Heart right ventricle (tissue), 16 donors: ENCODE measurements at regions not wholly inside any gene's neighbourhood (a gene's known extent, or its start where the extent isn't known, plus 50 kb on each side); places are given as distances from the start of the nearest gene placed in this dataset.

Experiments
- ATAC-seq, 8 donors: fragments of 200-7000 bp; cut with Tn5 transposase; one replicate each; pipeline ENCODE4 v1.9.1; 2020; ENCODE audit warnings: mild to moderate bottlenecking in 8 of 8, moderate library complexity in 8 of 8, moderate number of reproducible peaks in 1 of 8
- DNase-seq, 2 donors: peaks; one replicate each; pipeline ENCODE4 v3.0.0-alpha.2; 2020
- H3K27ac ChIP-seq, 10 donors: fragments of 200-600 bp; sonication (generic) in 2 of 10; one replicate each; pipeline versions ENCODE4 v1.5.0 to v1.8.0; 2020 to 2022; ENCODE audit warnings: mild to moderate bottlenecking in 3 of 10
- H3K27me3 ChIP-seq, 7 donors: fragments of 200-600 bp; one replicate each; pipeline ENCODE4 v1.8.0; 2021 to 2022; ENCODE audit warnings: mild to moderate bottlenecking in 2 of 7
- H3K36me3 ChIP-seq, 9 donors: fragments of 200-600 bp; sonication (generic) in 1 of 9; one replicate each; pipeline versions ENCODE4 v1.5.0 to v1.8.0; 2020 to 2022; ENCODE audit warnings: mild to moderate bottlenecking in 2 of 9
- H3K4me1 ChIP-seq, 9 donors: fragments of 200-600 bp; sonication (generic) in 1 of 9; one replicate each; pipeline versions ENCODE4 v1.5.0 to v1.8.0; 2020 to 2022; ENCODE audit warnings: mild to moderate bottlenecking in 4 of 9
- H3K4me3 ChIP-seq, 10 donors: fragments of 200-600 bp; sonication (generic) in 2 of 10; one replicate each; pipeline versions ENCODE4 v1.5.0 to v1.8.0; 2020 to 2022; ENCODE audit warnings: mild to moderate bottlenecking in 7 of 10, moderate library complexity in 2 of 10
- H3K9me3 ChIP-seq, 11 donors: fragments of 200-600 bp in 10 of 11; sonication (generic) in 2 of 11; one replicate each; pipeline versions ENCODE4 v1.5.0 to v1.8.0; 2013 to 2022; ENCODE audit warnings: mild to moderate bottlenecking in 2 of 11, control low read depth in 1 of 11, moderate library complexity in 1 of 11
- CTCF ChIP-seq, 9 donors: fragments of 200-600 bp; sonication (generic) in 2 of 9; IDR thresholded peaks; one replicate each; pipeline versions ENCODE4 v1.5.0 to v1.8.0; 2021 to 2022; ENCODE audit warnings: antibody characterized with exemption in 9 of 9, mild to moderate bottlenecking in 5 of 9, moderate library complexity in 1 of 9
- WGBS, 2 donors: extraction: QIAGEN DNeasy Blood & Tissue Kit; methylation state at CpG; one replicate each; pipeline ENCODE4 v1.1.7; 2013; ENCODE audit warnings: inconsistent platforms in 1 of 2; 5-methylcytosine and 5-hydroxymethylcytosine counted together
- intact Hi-C, 10 donors: fragments of 100-400 bp; cut with DNase I; formaldehyde crosslinking; loops; one replicate each; pipeline versions ENCODE4 v1.11.1 to v1.14.2; 2022
- donor health status: Arrhythmogenic right ventricular cardiomyopathy.
- donor health status: ischemic (EF 13 %, LVEDD 7.1; RV severe dilation, severe dysfunction).
- donor health status: healthy with polysubstance abuse.
- donor health status: DM: no; HTN: yes; CAD: no.
- donor health status: DM: no; HTN: no; CAD: no.
- donor health status: ischemic (EF 25% LVEDD 6.9; RV normal size, moderate dysfunction).
- donor health status: ischemic (EF 25% LVEDD 5.7; RV mildly dilated, moderate dysfunction).
- donor health status: healthy.
- donor health status: DM: yes; HTN: yes; CAD: no.
- donor health status: Ischemic cardiomyopathy.
- donor health status: ischemic (EF 35%, LVEDD 5.7; RV mildly dilated, moderate dysfunction).
- donor health status: nonischemic (EF 11% LVEDD 7.7; RV severe dilation, severe dysfunction).
- donor health status: DM: yes; HTN: yes; CAD: no.
- donor health status: PGD.
- donor health status: ischemic (EF 29% LVEDD 5.4; RV normal size, mild dysfunction).
- donor health status: nonischemic (EF 23%, LVEDD 6.1; RV moderate dilation, normal function).

- Histone ChIP-seq H3K4me1 (no peaks in the 10 kb centered on the region), H3K36me3 (no peaks in the 10 kb centered on the region), H3K27me3 (no peaks in the 10 kb centered on the region), H3K4me3 (no peak overlapping the region), H3K27ac (no peak overlapping the region), H3K9me3 (peaks cover 0 to 13% (median 0%) of the 10 kb centered on the region in 11 donors)
- no peak for ATAC-seq
- DNase-seq: no peak
- WGBS, 2 donors: 89 to 98% methylated on average over 4 of the region's 4 CpGs
- intact Hi-C loops: no loop called here
- no peak for TF ChIP-seq CTCF (IDR thresholded peaks at IDR 0.05)
Measured at GRCh38 chr7:84941936-84942335, 244.9 kb downstream of the SEMA3D start.

- Histone ChIP-seq H3K27me3 (no peaks in the 10 kb centered on the region), H3K27ac (no peak overlapping the region), H3K4me1 (no peaks in the 10 kb centered on the region), H3K36me3 (no peaks in the 10 kb centered on the region), H3K4me3 (no peak overlapping the region), H3K9me3 (peaks cover 0 to 13% (median 0%) of the 10 kb centered on the region in 11 donors)
- 58 to 74% methylated on average over 1 of the region's 1 CpG for WGBS, 2 donors
- intact Hi-C loops: no loop called here
- DNase-seq (no peak), ATAC-seq (no peak)
- TF ChIP-seq CTCF (IDR thresholded peaks at IDR 0.05): no peak
Measured at GRCh38 chr7:84941291-84941690, 245.6 kb downstream of the SEMA3D start.

- Histone ChIP-seq H3K36me3 (no peaks in the 10 kb centered on the region), H3K27ac (no peak overlapping the region), H3K4me1 (no peaks in the 10 kb centered on the region), H3K27me3 (no peaks in the 10 kb centered on the region), H3K4me3 (no peak overlapping the region), H3K9me3 (peaks cover 0 to 15% (median 0%) of the 10 kb centered on the region in 11 donors)
- WGBS, 2 donors: 95 to 97% methylated on average over 32 of the region's 32 CpGs
- TF ChIP-seq CTCF (IDR thresholded peaks at IDR 0.05): no peak
- intact Hi-C loops: no loop called here
- ATAC-seq: peak in 2 of 8 donors; percentile 10 to 28
- no peak for DNase-seq
Measured at GRCh38 chr7:84939888-84940287, 247.0 kb downstream of the SEMA3D start.

- H3K9me3 ChIP-seq: peaks cover 0 to 15% (median 0%) of the 10 kb centered on the region in 11 donors
- TF ChIP-seq CTCF (IDR thresholded peaks at IDR 0.05): no peak
- intact Hi-C loops: no loop called here
- no peak overlapping the region for H3K27ac ChIP-seq
- no peak overlapping the region for H3K4me3 ChIP-seq
- H3K36me3 ChIP-seq: no peaks in the 10 kb centered on the region
- H3K27me3 ChIP-seq: no peaks in the 10 kb centered on the region
- no peaks in the 10 kb centered on the region for H3K4me1 ChIP-seq
- DNase-seq (no peak), ATAC-seq (peak in 1 of 8 donors; percentile 20)
- 96 to 97% methylated on average over 7 of the region's 7 CpGs for WGBS, 2 donors
Measured at GRCh38 chr7:84939442-84939841, 247.4 kb downstream of the SEMA3D start.
